BE2C (cell line): ENCODE measurements at regions not wholly inside any gene's neighbourhood (a gene's known extent, or its start where the extent isn't known, plus 50 kb on each side); places are given as distances from the start of the nearest gene placed in this dataset.

Source experiments
- DNase-seq: peaks from one replicate; pipeline ENCODE4 v3.0.0-alpha.2; 2020
- H3K27me3 ChIP-seq: fragments of 250-450 bp; sonication (Bioruptor Pico); 2 replicates; pipeline ENCODE4 v1.5.1; 2020; ENCODE audit warnings: mild to moderate bottlenecking
- H3K36me3 ChIP-seq: fragments of 250-450 bp; sonication (Bioruptor Pico); 2 replicates; pipeline ENCODE4 v1.5.1; 2020; ENCODE audit warnings: mild to moderate bottlenecking
- H3K4me1 ChIP-seq: fragments of 250-450 bp; sonication (Bioruptor Pico); 2 replicates; pipeline ENCODE4 v1.5.1; 2020
- H3K4me3 ChIP-seq: 2 replicates; pipeline ENCODE4 v1.5.1; 2011; ENCODE audit warnings: low read depth, low read length
- H3K9me3 ChIP-seq: fragments of 250-450 bp; sonication (Bioruptor Pico); 2 replicates; pipeline ENCODE4 v1.5.1; 2020
- CTCF ChIP-seq: IDR thresholded peaks from 2 replicates; pipeline ENCODE4 v1.5.1; 2012; ENCODE audit warnings: mild to moderate bottlenecking, low read depth, low read length

DNA sequence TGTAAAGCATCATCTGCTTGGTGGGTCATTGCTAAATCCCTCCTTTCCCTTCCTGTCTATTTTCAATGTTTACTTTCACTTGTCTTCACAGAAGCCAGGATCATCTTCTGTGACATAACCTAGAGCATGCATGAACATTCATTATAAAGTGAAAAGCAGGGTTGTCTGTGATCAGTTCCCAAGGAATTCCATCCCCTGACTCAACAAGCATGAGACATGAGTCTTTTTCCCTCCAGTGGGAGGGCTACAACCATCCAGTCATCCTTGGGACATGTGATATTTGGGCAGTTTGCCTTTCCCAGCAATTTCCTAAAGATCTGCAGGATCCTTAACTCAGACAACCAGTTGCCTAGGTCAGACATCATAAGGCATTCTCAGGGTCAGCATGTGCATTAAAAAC, 166.3 kb upstream of the TMEM196 start:
- H3K27me3 ChIP-seq, result no peaks in the 10 kb centered on the region
- H3K9me3 ChIP-seq, result no peaks in the 10 kb centered on the region
- no peaks in the 10 kb centered on the region for H3K4me1 ChIP-seq
- no peak for TF ChIP-seq CTCF
- no peaks in the 10 kb centered on the region for H3K36me3 ChIP-seq
- no peak for DNase-seq
- H3K4me3 ChIP-seq, result no peak overlapping the region

DNA sequence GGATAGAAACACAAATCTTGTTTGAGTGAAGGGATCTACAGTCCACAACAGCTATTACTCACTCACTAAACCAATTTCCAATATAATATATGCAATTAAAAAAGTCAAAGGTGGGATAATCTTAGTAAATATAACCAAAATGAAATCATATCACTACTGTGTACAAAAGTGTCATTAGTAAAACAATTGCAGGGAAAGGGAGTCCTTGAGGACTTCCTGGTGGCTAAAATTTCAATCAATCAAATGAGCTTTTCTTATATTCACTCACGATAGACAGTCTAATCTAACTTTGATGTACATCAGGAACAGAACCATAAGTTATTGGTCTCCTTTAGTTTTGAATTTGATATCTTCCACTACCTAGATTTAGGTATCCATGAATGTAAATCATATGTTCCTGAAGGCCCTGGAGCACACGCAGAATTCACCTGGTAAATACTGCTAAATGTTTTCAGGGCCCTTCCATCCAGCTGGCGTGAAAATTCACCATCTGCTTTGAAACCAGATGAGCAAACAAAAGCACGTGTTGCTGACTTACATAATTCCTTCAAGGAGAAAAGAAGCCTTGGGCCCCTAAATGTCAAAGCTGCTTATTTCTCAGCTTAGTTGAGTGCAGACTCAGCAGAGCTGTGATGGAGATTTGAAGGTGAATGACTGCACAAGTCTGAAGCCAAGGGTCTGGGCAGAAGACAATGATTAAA, 159.3 kb upstream of the TMEM196 start:
- no peak for TF ChIP-seq CTCF
- H3K4me3 ChIP-seq, result no peak overlapping the region
- H3K9me3 ChIP-seq, result no peaks in the 10 kb centered on the region
- no peaks in the 10 kb centered on the region for H3K36me3 ChIP-seq
- no peaks in the 10 kb centered on the region; the same call in 1 of the 2 replicates for H3K27me3 ChIP-seq
- no peak for DNase-seq
- no peaks in the 10 kb centered on the region for H3K4me1 ChIP-seq

DNA sequence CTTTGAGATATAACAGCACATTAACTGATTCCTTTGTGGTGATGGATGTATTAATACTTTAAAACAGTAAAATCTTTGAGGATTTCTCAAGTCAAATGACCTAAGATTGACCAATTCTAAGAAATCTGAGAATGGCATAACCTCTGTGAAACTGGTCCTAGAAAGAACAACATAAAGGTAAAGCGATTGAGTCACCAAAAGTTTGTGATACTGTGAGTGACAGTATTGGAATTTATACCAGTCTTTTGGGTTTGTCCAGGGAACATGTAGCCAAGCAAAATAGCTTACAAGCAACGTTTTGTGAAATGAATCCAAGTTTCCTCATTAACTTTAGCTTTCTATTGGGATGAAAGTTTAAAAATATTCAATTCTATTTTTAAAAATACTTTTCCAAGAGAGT, 157.4 kb upstream of the TMEM196 start:
- DNase-seq, result no peak
- H3K9me3 ChIP-seq, result no peaks in the 10 kb centered on the region
- H3K36me3 ChIP-seq, result no peaks in the 10 kb centered on the region
- no peak overlapping the region for H3K4me3 ChIP-seq
- no peak for TF ChIP-seq CTCF
- no peaks in the 10 kb centered on the region; the same call in 1 of the 2 replicates for H3K27me3 ChIP-seq
- no peaks in the 10 kb centered on the region for H3K4me1 ChIP-seq

DNA sequence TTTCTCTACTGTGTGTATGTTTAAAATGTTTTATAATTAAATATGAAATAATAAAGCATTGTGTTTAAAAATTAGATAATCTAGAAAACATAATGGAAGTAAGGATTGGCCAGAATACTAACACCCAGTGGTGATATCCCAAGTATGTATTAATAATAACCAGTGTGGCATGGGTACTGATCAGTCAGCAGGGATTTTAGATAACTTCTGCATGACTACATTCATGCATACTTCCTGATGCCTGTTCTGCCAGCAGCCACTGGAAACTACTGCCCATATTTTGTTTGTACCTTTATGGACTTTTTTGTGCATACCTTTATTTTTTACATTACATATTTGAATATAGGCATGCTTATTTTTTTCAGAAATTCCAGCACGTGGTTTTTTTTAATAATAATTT, 156.6 kb upstream of the TMEM196 start:
- H3K4me3 ChIP-seq, result no peak overlapping the region
- DNase-seq, result no peak
- H3K4me1 ChIP-seq, result no peaks in the 10 kb centered on the region
- no peaks in the 10 kb centered on the region for H3K36me3 ChIP-seq
- H3K9me3 ChIP-seq, result no peaks in the 10 kb centered on the region
- no peaks in the 10 kb centered on the region; the same call in 1 of the 2 replicates for H3K27me3 ChIP-seq
- TF ChIP-seq CTCF, result no peak

- Histone ChIP-seq H3K27me3 (no peaks in the 10 kb centered on the region; the same call in 1 of the 2 replicates), H3K9me3 (no peaks in the 10 kb centered on the region), H3K4me3 (no peak overlapping the region), H3K4me1 (no peaks in the 10 kb centered on the region), H3K36me3 (no peaks in the 10 kb centered on the region)
- TF ChIP-seq CTCF, result no peak
- DNase-seq, result no peak
Measured at GRCh38 chr7:19928247-19928646, 154.8 kb upstream of the TMEM196 start.

- Histone ChIP-seq H3K27me3 (peaks cover 4% of the 10 kb centered on the region; the same call in 1 of the 2 replicates), H3K4me3 (no peak overlapping the region), H3K9me3 (no peaks in the 10 kb centered on the region), H3K36me3 (no peaks in the 10 kb centered on the region), H3K4me1 (no peaks in the 10 kb centered on the region)
- no peak for TF ChIP-seq CTCF
- no peak for DNase-seq
Measured at GRCh38 chr7:19920705-19921104, 147.3 kb upstream of the TMEM196 start.
